K562 (cell line): ENCODE measurements at regions not wholly inside any gene's neighbourhood (a gene's known extent, or its start where the extent isn't known, plus 50 kb on each side); places are given as distances from the start of the nearest gene placed in this dataset.

ENCODE experiments used
- ATAC-seq: fragments of 200-7000 bp; cut with Tn5 transposase; 3 replicates; pipeline ENCODE4 v1.9.1; 2020; ENCODE audit warnings: moderate library complexity
- BruUV-seq: library from RNA; stranded (reverse); fragments of 400-500 nt; replicated peaks from 2 replicates; lab custom pipeline; 2021; lab: Mats Ljungman, UMichigan
- CTCF ChIA-PET: fragments of 300-600 bp; formaldehyde crosslinking; extraction: SDS; loops from one replicate; lab custom pipeline; 2021; ENCODE audit warnings: low intra/inter-chr PET ratio; lab: Yijun Ruan, JAX
- POLR2A ChIA-PET: fragments of 300-600, 350-650 bp; sonication (Branson Sonifier 250); formaldehyde crosslinking; extraction: SDS; loops from one replicate; lab custom pipeline; 2021; ENCODE audit warnings: antibody characterized with exemption, inconsistent platforms; lab: Yijun Ruan, JAX
- DNase-seq, 4 experiments: peaks; one replicate each; pipeline versions ENCODE4 v3.0.0 to v3.0.0-alpha.2; 2011 to 2018; ENCODE audit warnings: low spot score in 3 of 4, mixed read lengths in 3 of 4; ENCODE audit errors: extremely low read depth in 1 of 4
- FAIRE-seq: peaks from 2 replicates; lab custom pipeline; 2011; peaks lifted over from hg19 to GRCh38; lab: Jason Lieb, UNC
- H2AFZ ChIP-seq: 2 replicates; pipeline ENCODE4 v1.6.0; 2011; ENCODE audit warnings: low read depth, low read length, control low read depth, inconsistent platforms
- H3K27ac ChIP-seq: fragments of 200-600 bp; 3 replicates; pipeline ENCODE4 v1.8.0; 2011; ENCODE audit warnings: low read depth, mild to moderate bottlenecking, control low read depth, inconsistent platforms, low read length, moderate library complexity, mixed read lengths; ENCODE audit errors: extremely low read depth
- H3K27me3 ChIP-seq, 2 experiments: fragments of 300-600 bp in 1 of 2; 2 replicates in 1 of 2; 3 replicates in 1 of 2; pipeline versions ENCODE4 v1.6.0 to v1.8.0; 2011; ENCODE audit warnings: inconsistent platforms in 2 of 2, low read length in 2 of 2, mild to moderate bottlenecking in 1 of 2, mixed read lengths in 1 of 2, moderate library complexity in 1 of 2; ENCODE audit not compliant: control insufficient read depth in 2 of 2, insufficient read depth in 2 of 2
- H3K36me3 ChIP-seq: fragments of 300-600 bp; 3 replicates; pipeline ENCODE4 v1.8.0; 2011; ENCODE audit warnings: mild to moderate bottlenecking, low read length, inconsistent platforms; ENCODE audit not compliant: control insufficient read depth, insufficient read depth
- H3K4me1 ChIP-seq, 2 experiments: fragments of 200-600 bp in 1 of 2; replicated peaks in 1 of 2; 2 replicates in 1 of 2; 3 replicates in 1 of 2; pipeline versions ENCODE4 v1.5.1 to v1.8.0; 2011; ENCODE audit warnings: inconsistent platforms in 2 of 2, low read length in 2 of 2, mild to moderate bottlenecking in 1 of 2, mixed read lengths in 1 of 2, moderate library complexity in 1 of 2; ENCODE audit not compliant: control insufficient read depth in 2 of 2, insufficient read depth in 2 of 2
- H3K4me2 ChIP-seq: 2 replicates; pipeline ENCODE4 v1.6.1; 2011; ENCODE audit warnings: low read length, control low read depth, inconsistent platforms, mixed read lengths; ENCODE audit not compliant: insufficient read depth
- H3K4me3 ChIP-seq: fragments of 200-600 bp; sonication (generic), shearing (Covaris generic); 2 replicates; pipeline ENCODE4 v1.5.1; 2016; ENCODE audit warnings: control low read depth, inconsistent platforms
- H3K79me2 ChIP-seq: fragments of 200-600 bp; 3 replicates; pipeline ENCODE4 v1.8.0; 2011; ENCODE audit warnings: low read length, inconsistent platforms; ENCODE audit not compliant: control insufficient read depth, insufficient read depth
- H3K9ac ChIP-seq, 2 experiments: 2 replicates each; pipeline versions ENCODE4 v1.6.0 to v1.6.1; 2011; ENCODE audit warnings: low read depth in 2 of 2, low read length in 2 of 2, control low read depth in 1 of 2, inconsistent platforms in 1 of 2, mild to moderate bottlenecking in 1 of 2, mixed read lengths in 1 of 2; ENCODE audit not compliant: insufficient read depth in 1 of 2
- H3K9me1 ChIP-seq: one replicate; pipeline ENCODE4 v1.6.0; 2011; ENCODE audit warnings: inconsistent platforms, mild to moderate bottlenecking, low read length, moderate library complexity; ENCODE audit not compliant: control insufficient read depth, insufficient read depth
- H3K9me3 ChIP-seq: replicated peaks from 2 replicates; pipeline ENCODE4 v1.5.1; 2011; ENCODE audit warnings: low read depth, low read length, inconsistent platforms; ENCODE audit not compliant: control insufficient read depth, insufficient read depth
- H4K20me1 ChIP-seq: replicated peaks from 2 replicates; pipeline ENCODE4 v1.6.1; 2011; ENCODE audit warnings: low read length, inconsistent platforms, mixed read lengths; ENCODE audit not compliant: control insufficient read depth, insufficient read depth
- CBFA2T2 ChIP-seq: fragments of 450-650 bp; conservative IDR thresholded peaks from 2 replicates; pipeline ENCODE4 v1.6.1; 2017; ENCODE audit warnings: mild to moderate bottlenecking
- CBFA2T3 ChIP-seq: fragments of 450-650 bp; IDR thresholded peaks from 2 replicates; pipeline ENCODE4 v1.6.1; 2017
- CXXC5 ChIP-seq: fragments of 250-450 bp; sonication (Bioruptor Pico); IDR thresholded peaks from 2 replicates; pipeline ENCODE4 v1.8.0; 2022; ENCODE audit warnings: inconsistent platforms, mild to moderate bottlenecking, moderate library complexity
- MEIS2 ChIP-seq: fragments of 450-650 bp; IDR thresholded peaks from 2 replicates; pipeline ENCODE4 v1.6.1; 2014; ENCODE audit warnings: mild to moderate bottlenecking; ENCODE audit not compliant: partially characterized antibody
- NFE2L1 ChIP-seq: fragments of 450-650 bp; IDR thresholded peaks from 2 replicates; pipeline ENCODE4 v1.6.1; 2016; ENCODE audit warnings: missing genetic modification characterization, low read depth, mild to moderate bottlenecking, missing compliant biosample characterization, moderate library complexity, borderline replicate concordance
- NR2C1 ChIP-seq, 2 experiments: fragments of 450-650 bp; IDR thresholded peaks; 2 replicates each; pipeline ENCODE4 v1.6.1; 2017; ENCODE audit warnings: mild to moderate bottlenecking in 2 of 2, antibody characterized with exemption in 1 of 2, inconsistent platforms in 1 of 2, missing compliant biosample characterization in 1 of 2, missing genetic modification characterization in 1 of 2
- NR2C2 ChIP-seq, 2 experiments: fragments of 200-800 bp in 1 of 2; sonication (Bioruptor generic) in 1 of 2; sonication (generic) in 1 of 2; formaldehyde crosslinking in 1 of 2; IDR thresholded peaks; 2 replicates each; pipeline versions ENCODE4 v1.6.1 to v1.8.0; 2016 to 2022; ENCODE audit warnings: mild to moderate bottlenecking in 1 of 2, missing compliant biosample characterization in 1 of 2, missing genetic modification characterization in 1 of 2, missing genetic modification reagents in 1 of 2
- SMARCA5 ChIP-seq: fragments of 450-650 bp; IDR thresholded peaks from 2 replicates; pipeline ENCODE4 v1.6.1; 2016
- WGBS: fragments of 100-300 bp; shearing (Covaris generic); methylation state at CpG from one replicate; pipeline ENCODE4 v1.1.6; 2016; ENCODE audit warnings: low coverage, mixed read lengths; ENCODE audit not compliant: insufficient coverage; ENCODE audit errors: missing lambda C conversion rate; 5-methylcytosine and 5-hydroxymethylcytosine counted together
- in situ Hi-C: fragments of 300-500 bp; cut with MboI; formaldehyde crosslinking; loops from 4 replicates; pipeline ENCODE4 v1.15.0; 2018; ENCODE audit warnings: inconsistent platforms, mixed read lengths
- intact Hi-C: fragments of 100-400 bp; cut with micrococcal nuclease; formaldehyde crosslinking; loops from 2 replicates; pipeline ENCODE4 v1.14.2; 2022

- Histone ChIP-seq H3K9ac (no peak overlapping the region), H3K4me2 (no peak overlapping the region), H3K9me1 (no peaks in the 10 kb centered on the region), H3K27ac (no peak overlapping the region), H3K36me3 (no peaks in the 10 kb centered on the region), H2AFZ (no peak overlapping the region), H3K27me3 (no peaks in the 10 kb centered on the region; a peak in 1 of 5 replicates), H3K4me3 (no peak overlapping the region), H4K20me1 (no peaks in the 10 kb centered on the region), H3K9me3 (no peaks in the 10 kb centered on the region), H3K79me2 (no peaks in the 10 kb centered on the region), H3K4me1 (peaks cover 0 to 9% of the 10 kb centered on the region in 2 experiments; a peak in 2 of 5 replicates)
- ChIA-PET CTCF (no interaction called here), POLR2A (interaction anchor here (1.2 to 1.4 kb wide), 2 partner anchors 12 to 19 kb away, joined by 3 read pairs; no protein-coding TSS in a partner anchor)
- 2% methylated on average over 6 of the region's 6 CpGs for WGBS
- no TSS peak for BruUV-seq
- FAIRE-seq (no peak), DNase-seq (peak in 1 of 4 experiments; percentile 18), ATAC-seq (peak; percentile 48; the same call in 2 of the 3 replicates)
- intact Hi-C loops: no loop called here
- TF ChIP-seq NR2C1 (IDR thresholded peaks at IDR 0.05): no peak
- TF ChIP-seq NR2C1 (tag; IDR thresholded peaks at IDR 0.05): no peak
- TF ChIP-seq CXXC5: 0 out of 2 replicates have a peak, but pooled peaks have one; percentile 10
- peak; percentile 45 for TF ChIP-seq CBFA2T3
- peak; percentile 33; the same call in 1 of the 2 replicates for TF ChIP-seq CBFA2T2
- TF ChIP-seq MEIS2: peak; percentile 62
- TF ChIP-seq NR2C2 (CRISPR knock-in tag; IDR thresholded peaks at IDR 0.05): no peak
- TF ChIP-seq NR2C2 (tag; IDR thresholded peaks at IDR 0.05): peak; percentile 33; the same call in 1 of the 2 replicates
- TF ChIP-seq SMARCA5: no peak
- no peak for TF ChIP-seq NFE2L1
- in situ Hi-C loops: no loop called here
These were observed 203.5 kb upstream of the TBC1D5 start for GRCh38 chr3:17945799-17946399.
